ENCODE measurements at regions not wholly inside any gene's neighbourhood (a gene's known extent, or its start where the extent isn't known, plus 50 kb on each side); places are given as distances from the start of the nearest gene placed in this dataset.

DNA sequence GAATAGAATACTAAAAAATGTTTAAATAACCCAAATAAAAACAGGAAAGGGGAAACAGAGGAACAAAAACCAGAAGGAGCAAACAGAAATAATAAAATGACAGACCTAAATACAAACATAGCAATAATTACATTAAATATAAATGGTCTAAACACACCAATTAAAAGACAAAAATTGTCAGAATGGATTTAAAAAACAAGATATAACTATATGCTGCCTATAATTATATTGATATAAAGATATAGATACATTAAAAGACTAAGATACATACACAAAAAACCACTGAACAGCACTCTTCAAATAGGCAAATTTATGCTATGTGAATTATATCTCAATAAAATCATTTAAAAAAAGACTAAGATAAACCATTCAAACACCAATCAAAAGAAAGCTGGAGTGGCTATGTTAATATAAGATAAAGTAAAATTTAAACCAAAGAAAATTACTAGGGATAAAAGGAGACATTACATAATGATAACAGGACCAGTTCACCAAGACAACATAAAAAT lies 168.9 kb downstream of the SMAD6 start:
- no peaks in the 10 kb centered on the region for H3K36me3 Mint-ChIP-seq (ENCODE audit: insufficient read depth in 1 of 3, low read depth in 3 of 3)

More for the DNA sequence above, 168.9 kb downstream of the SMAD6 start:
- Histone ChIP-seq H2AFZ (ENCODE audit: low read length) (no peak overlapping the region), H3K27ac (ENCODE audit: insufficient read length, low read depth, low read length) (no peak overlapping the region), H2BK120ac (ENCODE audit: low read depth, low read length, poor library complexity, severe bottlenecking) (no peak overlapping the region), H2BK5ac (ENCODE audit: insufficient read length, low read length) (no peak overlapping the region), H3K79me1 (ENCODE audit: insufficient read depth, low read depth, low read length, poor library complexity, severe bottlenecking) (no peaks in the 10 kb centered on the region), H3K4ac (ENCODE audit: low read depth, low read length) (no peak overlapping the region), H3K27me3 (ENCODE audit: insufficient read depth, low read length) (no peaks in the 10 kb centered on the region), H3K18ac (ENCODE audit: insufficient read length, low read depth, low read length) (no peak overlapping the region), H2BK20ac (ENCODE audit: low read depth, low read length, poor library complexity, severe bottlenecking) (no peak overlapping the region), H3K14ac (ENCODE audit: insufficient read depth, low read length) (no peak overlapping the region), H3K4me2 (ENCODE audit: insufficient read depth, insufficient read length, low read length) (no peak overlapping the region), H3K9me3 (ENCODE audit: control insufficient read depth, low read depth, low read length) (no peaks in the 10 kb centered on the region), H2BK12ac (ENCODE audit: insufficient read length, low read depth, low read length) (no peak overlapping the region), H4K8ac (replicated peaks; ENCODE audit: insufficient read length, low read depth, low read length) (no peak overlapping the region), H3K4me1 (ENCODE audit: insufficient read depth, low read length) (no peaks in the 10 kb centered on the region), H3T11ph (ENCODE audit: low read length) (no peak overlapping the region), H4K20me1 (ENCODE audit: control insufficient read depth, insufficient read depth, insufficient read length) (no peaks in the 10 kb centered on the region), H3K23ac (ENCODE audit: insufficient read length, low read depth, low read length) (no peak overlapping the region), H3K56ac (ENCODE audit: insufficient read length, low read depth, low read length) (no peak overlapping the region), H2AK5ac (ENCODE audit: insufficient read length, low read length) (no peak overlapping the region), H3K79me2 (ENCODE audit: insufficient read depth, low read length) (no peaks in the 10 kb centered on the region), H3K9ac (ENCODE audit: extremely low read depth, insufficient read length, low read length) (no peak overlapping the region), H2BK15ac (ENCODE audit: low read depth, low read length) (no peak overlapping the region), H4K5ac (ENCODE audit: insufficient read length, low read depth, low read length) (no peak overlapping the region), H3K23me2 (ENCODE audit: insufficient read length, low read depth, low read length, poor library complexity, severe bottlenecking) (no peaks in the 10 kb centered on the region), H4K91ac (ENCODE audit: insufficient read length, low read depth, low read length) (no peak overlapping the region)
- Mint-ChIP-seq H3K4me1 (peaks cover 7 to 10% of the 10 kb centered on the region in 2 experiments), H3K4me3 (no peak overlapping the region), H3K27ac (no peak overlapping the region), H3K27me3 (ENCODE audit: low read depth) (no peaks in the 10 kb centered on the region), H3K9me3 (no peaks in the 10 kb centered on the region)
- DNase-seq: no peak
- TF ChIP-seq, protein P1, sequence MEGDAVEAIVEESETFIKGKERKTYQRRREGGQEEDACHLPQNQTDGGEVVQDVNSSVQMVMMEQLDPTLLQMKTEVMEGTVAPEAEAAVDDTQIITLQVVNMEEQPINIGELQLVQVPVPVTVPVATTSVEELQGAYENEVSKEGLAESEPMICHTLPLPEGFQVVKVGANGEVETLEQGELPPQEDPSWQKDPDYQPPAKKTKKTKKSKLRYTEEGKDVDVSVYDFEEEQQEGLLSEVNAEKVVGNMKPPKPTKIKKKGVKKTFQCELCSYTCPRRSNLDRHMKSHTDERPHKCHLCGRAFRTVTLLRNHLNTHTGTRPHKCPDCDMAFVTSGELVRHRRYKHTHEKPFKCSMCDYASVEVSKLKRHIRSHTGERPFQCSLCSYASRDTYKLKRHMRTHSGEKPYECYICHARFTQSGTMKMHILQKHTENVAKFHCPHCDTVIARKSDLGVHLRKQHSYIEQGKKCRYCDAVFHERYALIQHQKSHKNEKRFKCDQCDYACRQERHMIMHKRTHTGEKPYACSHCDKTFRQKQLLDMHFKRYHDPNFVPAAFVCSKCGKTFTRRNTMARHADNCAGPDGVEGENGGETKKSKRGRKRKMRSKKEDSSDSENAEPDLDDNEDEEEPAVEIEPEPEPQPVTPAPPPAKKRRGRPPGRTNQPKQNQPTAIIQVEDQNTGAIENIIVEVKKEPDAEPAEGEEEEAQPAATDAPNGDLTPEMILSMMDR (conservative IDR thresholded peaks at IDR 0.05): no peak

Data from H9 (cell line).